C4-2B (cell line): ENCODE measurements at regions not wholly inside any gene's neighbourhood (a gene's known extent, or its start where the extent isn't known, plus 50 kb on each side); places are given as distances from the start of the nearest gene placed in this dataset.

ENCODE experiments used
- H3K27ac ChIP-seq: fragments of 450-650 bp; 2 replicates; pipeline ENCODE4 v1.5.1; 2017
- ZFX ChIP-seq: fragments of 450-650 bp; IDR thresholded peaks from 2 replicates; pipeline ENCODE4 v1.6.1; 2017
- TF ChIP-seq, protein P1 (sequence below): fragments of 450-650 bp; conservative IDR thresholded peaks from 2 replicates; pipeline ENCODE4 v1.5.1; 2017; ENCODE audit warnings: mild to moderate bottlenecking

GRCh38 chr4:117814277-117815246 is 219.7 kb upstream of the NDST3 start:
- TF ChIP-seq, protein P1, sequence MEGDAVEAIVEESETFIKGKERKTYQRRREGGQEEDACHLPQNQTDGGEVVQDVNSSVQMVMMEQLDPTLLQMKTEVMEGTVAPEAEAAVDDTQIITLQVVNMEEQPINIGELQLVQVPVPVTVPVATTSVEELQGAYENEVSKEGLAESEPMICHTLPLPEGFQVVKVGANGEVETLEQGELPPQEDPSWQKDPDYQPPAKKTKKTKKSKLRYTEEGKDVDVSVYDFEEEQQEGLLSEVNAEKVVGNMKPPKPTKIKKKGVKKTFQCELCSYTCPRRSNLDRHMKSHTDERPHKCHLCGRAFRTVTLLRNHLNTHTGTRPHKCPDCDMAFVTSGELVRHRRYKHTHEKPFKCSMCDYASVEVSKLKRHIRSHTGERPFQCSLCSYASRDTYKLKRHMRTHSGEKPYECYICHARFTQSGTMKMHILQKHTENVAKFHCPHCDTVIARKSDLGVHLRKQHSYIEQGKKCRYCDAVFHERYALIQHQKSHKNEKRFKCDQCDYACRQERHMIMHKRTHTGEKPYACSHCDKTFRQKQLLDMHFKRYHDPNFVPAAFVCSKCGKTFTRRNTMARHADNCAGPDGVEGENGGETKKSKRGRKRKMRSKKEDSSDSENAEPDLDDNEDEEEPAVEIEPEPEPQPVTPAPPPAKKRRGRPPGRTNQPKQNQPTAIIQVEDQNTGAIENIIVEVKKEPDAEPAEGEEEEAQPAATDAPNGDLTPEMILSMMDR, result no peak
- TF ChIP-seq ZFX, result no peak
- no peak overlapping the region for H3K27ac ChIP-seq

DNA sequence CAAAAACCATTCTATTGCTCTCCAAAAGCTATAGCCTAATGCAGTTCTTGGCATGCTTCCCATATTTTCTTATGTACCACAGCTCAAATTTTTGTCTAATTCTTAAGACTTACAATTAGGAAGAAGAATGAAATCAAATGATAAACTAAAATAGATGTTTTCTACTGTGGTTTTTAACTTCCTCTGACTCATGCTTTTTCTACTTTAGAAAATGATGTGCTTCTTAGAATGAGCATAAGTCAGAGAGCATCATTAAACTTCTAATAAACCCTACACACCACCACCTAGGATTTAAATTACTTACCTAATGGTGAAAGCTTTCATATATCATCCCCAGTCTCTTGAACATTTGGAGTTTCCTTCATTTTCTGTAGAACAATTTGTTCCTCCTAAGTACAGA is 217.0 kb upstream of the NDST3 start:
- TF ChIP-seq, protein P1, result no peak
- TF ChIP-seq ZFX, result no peak
- H3K27ac ChIP-seq, result no peak overlapping the region

- H3K27ac ChIP-seq, result no peak overlapping the region
These were observed 212.5 kb upstream of the NDST3 start for GRCh38 chr4:117821834-117822233.

DNA sequence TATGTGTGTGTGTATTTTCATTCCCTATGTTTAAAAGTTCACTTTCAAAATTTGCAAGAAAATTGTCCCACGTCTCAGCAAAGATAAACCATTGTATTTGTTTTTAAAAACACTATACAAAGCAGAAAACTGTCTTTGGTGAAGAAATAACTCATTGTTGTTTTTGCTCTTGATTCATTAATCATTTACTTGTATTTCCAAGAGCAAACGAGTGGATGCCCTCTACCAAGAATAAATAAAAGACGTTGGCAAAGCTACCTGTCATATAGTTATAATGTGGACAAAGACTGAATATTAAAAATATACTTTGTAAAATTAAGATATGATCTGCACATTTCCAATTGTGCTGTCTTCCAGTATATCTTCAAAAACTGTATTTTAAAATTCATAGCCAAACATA is 210.9 kb upstream of the NDST3 start:
- TF ChIP-seq, protein P1, result no peak
- no peak for TF ChIP-seq ZFX
- no peak overlapping the region for H3K27ac ChIP-seq

More at GRCh38 chr4:117821834-117822233, 212.5 kb upstream of the NDST3 start:
- TF ChIP-seq, protein P1, result no peak
- TF ChIP-seq ZFX, result no peak

DNA sequence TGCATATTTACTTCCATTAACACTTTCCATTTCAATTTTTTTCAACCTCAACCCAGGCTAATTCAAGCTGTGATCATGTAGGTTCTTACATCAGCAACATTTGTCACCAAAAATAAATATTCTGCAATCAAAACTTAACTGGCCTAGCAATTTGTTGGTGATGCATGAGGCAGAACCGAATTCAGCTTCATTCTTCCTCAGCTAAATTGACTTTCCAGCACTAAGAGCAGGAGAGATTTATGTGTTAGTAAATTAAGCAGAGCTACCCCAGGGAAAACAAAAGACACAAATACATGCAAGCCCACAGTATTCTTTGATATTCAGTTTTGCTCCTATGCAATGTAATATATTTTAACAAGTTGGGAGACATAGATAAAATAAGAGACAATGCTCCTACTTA is 208.7 kb upstream of the NDST3 start:
- TF ChIP-seq, protein P1, result no peak
- no peak for TF ChIP-seq ZFX

DNA sequence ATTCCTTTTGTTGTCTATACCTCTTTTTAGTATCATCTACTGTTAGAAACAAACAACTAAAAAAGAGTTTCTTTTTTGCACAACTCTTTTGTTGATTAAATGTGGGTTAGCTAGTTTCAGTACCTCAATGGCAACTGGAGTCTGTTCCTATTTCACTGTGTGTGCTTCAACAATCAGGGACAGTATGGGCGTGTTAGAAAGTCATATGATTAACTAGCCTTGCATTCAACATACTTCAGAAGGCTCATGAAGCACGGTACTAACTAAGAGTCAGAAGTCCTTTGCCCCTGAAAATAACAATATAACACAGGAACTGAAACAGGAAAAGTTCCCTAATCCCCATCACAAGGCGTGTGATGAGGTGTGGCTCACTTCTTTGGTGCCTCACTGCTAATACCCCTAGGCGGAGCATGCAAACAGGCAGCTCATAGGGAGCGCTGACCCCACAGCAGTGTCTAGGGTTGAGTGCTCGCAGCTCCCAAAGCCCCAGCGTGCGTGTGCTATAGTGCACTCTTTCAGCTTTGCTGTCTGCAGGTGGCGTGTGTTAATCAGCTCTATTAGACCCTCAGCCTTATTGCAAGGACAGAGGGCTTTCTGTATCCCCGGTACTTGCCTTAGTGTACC is 203.1 kb upstream of the NDST3 start:
- no peak for TF ChIP-seq ZFX
- TF ChIP-seq, protein P1, result no peak
- H3K27ac ChIP-seq, result no peak overlapping the region

More for the DNA sequence above, 208.7 kb upstream of the NDST3 start:
- no peak overlapping the region for H3K27ac ChIP-seq

GRCh38 chr4:117835566-117835965 is 198.7 kb upstream of the NDST3 start:
- TF ChIP-seq ZFX, result no peak
- TF ChIP-seq, protein P1, result no peak
- no peak overlapping the region for H3K27ac ChIP-seq
